Tibial artery (tissue), 4 donors: ENCODE measurements at regions not wholly inside any gene's neighbourhood (a gene's known extent, or its start where the extent isn't known, plus 50 kb on each side); places are given as distances from the start of the nearest gene placed in this dataset.

Experiments
- DNase-seq, 2 donors: peaks; one replicate each; pipeline ENCODE4 v3.0.0-alpha.2; 2019
- H3K27ac ChIP-seq, 2 donors: fragments of 200-600 bp; sonication (generic) in 1 of 2; 1 replicate in 1 of 2; 2 replicates in 1 of 2; pipeline ENCODE4 v1.5.1; 2018 to 2019; ENCODE audit warnings: mild to moderate bottlenecking in 1 of 2
- H3K27me3 ChIP-seq, 2 donors: fragments of 200-600 bp; sonication (generic) in 1 of 2; one replicate each; pipeline versions ENCODE4 v1.5.1 to v1.6.0; 2016 to 2019
- H3K36me3 ChIP-seq, 3 donors: fragments of 200-600 bp; sonication (generic) in 2 of 3; one replicate each; pipeline ENCODE4 v1.5.1; 2016 to 2019; ENCODE audit warnings: mild to moderate bottlenecking in 2 of 3
- H3K4me1 ChIP-seq, 4 donors: fragments of 200-600 bp; sonication (generic) in 2 of 4; 1 replicate in 3 of 4; 2 replicates in 1 of 4; pipeline ENCODE4 v1.5.1; 2016 to 2019
- H3K4me3 ChIP-seq, 2 donors: fragments of 200-600 bp; sonication (generic) in 1 of 2; 1 replicate in 1 of 2; 2 replicates in 1 of 2; pipeline ENCODE4 v1.5.1; 2018 to 2019; ENCODE audit warnings: mild to moderate bottlenecking in 2 of 2
- H3K9me3 ChIP-seq, 3 donors: fragments of 200-600 bp; sonication (generic) in 1 of 3; one replicate each; pipeline ENCODE4 v1.5.1; 2016 to 2019
- CTCF ChIP-seq, 2 experiments: fragments of 200-600 bp in 1 of 2; fragments of 450-650 bp in 1 of 2; IDR thresholded peaks; one replicate each; pipeline ENCODE4 v1.5.1; 2017 to 2019; ENCODE audit warnings: antibody characterized with exemption in 2 of 2, mild to moderate bottlenecking in 1 of 2, moderate library complexity in 1 of 2
- intact Hi-C: fragments of 100-400 bp; cut with DNase I; formaldehyde crosslinking; loops from one replicate; pipeline ENCODE4 v1.15.0; 2023; ENCODE audit warnings: low total_unique reads

- DNase-seq, result no peak
- no peak overlapping the region for H3K27ac ChIP-seq
- intact Hi-C loops, result no loop called here
These were observed 1860.3 kb downstream of the TP53TG3F start for GRCh38 chr16:35319536-35320192.

GRCh38 chr16:35325936-35326335 lies 1866.5 kb downstream of the TP53TG3F start:
- no peak for TF ChIP-seq CTCF (IDR thresholded peaks at IDR 0.05)

More at GRCh38 chr16:35319536-35320192, 1860.3 kb downstream of the TP53TG3F start:
- Histone ChIP-seq H3K4me3 (no peak overlapping the region), H3K9me3 (no peaks in the 10 kb centered on the region), H3K27me3 (no peaks in the 10 kb centered on the region), H3K4me1 (no peaks in the 10 kb centered on the region), H3K36me3 (no peaks in the 10 kb centered on the region)
- no peak for TF ChIP-seq CTCF (IDR thresholded peaks at IDR 0.05)

GRCh38 chr16:35339337-35339736 lies 1879.9 kb downstream of the TP53TG3F start:
- Histone ChIP-seq H3K4me1 (no peaks in the 10 kb centered on the region), H3K4me3 (no peak overlapping the region), H3K36me3 (no peaks in the 10 kb centered on the region), H3K27me3 (no peaks in the 10 kb centered on the region), H3K27ac (no peak overlapping the region), H3K9me3 (peaks cover 0 to 6% (median 0%) of the 10 kb centered on the region in 3 donors)
- no peak for DNase-seq
- intact Hi-C loops, result no loop called here
- TF ChIP-seq CTCF (IDR thresholded peaks at IDR 0.05), result no peak

More at GRCh38 chr16:35325936-35326335, 1866.5 kb downstream of the TP53TG3F start:
- Histone ChIP-seq H3K4me3 (no peak overlapping the region), H3K27me3 (no peaks in the 10 kb centered on the region), H3K4me1 (no peaks in the 10 kb centered on the region), H3K36me3 (no peaks in the 10 kb centered on the region), H3K9me3 (no peaks in the 10 kb centered on the region), H3K27ac (no peak overlapping the region)
- intact Hi-C loops, result no loop called here
- DNase-seq, result no peak

GRCh38 chr16:35342012-35342411 lies 1882.6 kb downstream of the TP53TG3F start:
- Histone ChIP-seq H3K9me3 (peaks cover 0 to 8% (median 0%) of the 10 kb centered on the region in 3 donors), H3K4me1 (no peaks in the 10 kb centered on the region), H3K36me3 (no peaks in the 10 kb centered on the region), H3K27ac (no peak overlapping the region), H3K27me3 (no peaks in the 10 kb centered on the region), H3K4me3 (no peak overlapping the region)
- intact Hi-C loops, result no loop called here
- no peak for TF ChIP-seq CTCF (IDR thresholded peaks at IDR 0.05)
- DNase-seq, result no peak

GRCh38 chr16:35344012-35344762 lies 1884.8 kb downstream of the TP53TG3F start:
- no peak overlapping the region for H3K27ac ChIP-seq
- H3K36me3 ChIP-seq, result no peaks in the 10 kb centered on the region
- no peaks in the 10 kb centered on the region for H3K27me3 ChIP-seq
- no peak for TF ChIP-seq CTCF (IDR thresholded peaks at IDR 0.05)
- H3K4me3 ChIP-seq, result no peak overlapping the region
- H3K9me3 ChIP-seq, result peaks cover 0 to 8% (median 0%) of the 10 kb centered on the region in 3 donors
- intact Hi-C loops, result no loop called here
- no peaks in the 10 kb centered on the region for H3K4me1 ChIP-seq
- no peak for DNase-seq
